ENCODE measurements at regions not wholly inside any gene's neighbourhood (a gene's known extent, or its start where the extent isn't known, plus 50 kb on each side); places are given as distances from the start of the nearest gene placed in this dataset.
"Not testable (repeated sequence)": the region's sequence is repeated elsewhere in the genome, so short reads cannot be mapped to it uniquely, and the experiment has no call there.

DNA sequence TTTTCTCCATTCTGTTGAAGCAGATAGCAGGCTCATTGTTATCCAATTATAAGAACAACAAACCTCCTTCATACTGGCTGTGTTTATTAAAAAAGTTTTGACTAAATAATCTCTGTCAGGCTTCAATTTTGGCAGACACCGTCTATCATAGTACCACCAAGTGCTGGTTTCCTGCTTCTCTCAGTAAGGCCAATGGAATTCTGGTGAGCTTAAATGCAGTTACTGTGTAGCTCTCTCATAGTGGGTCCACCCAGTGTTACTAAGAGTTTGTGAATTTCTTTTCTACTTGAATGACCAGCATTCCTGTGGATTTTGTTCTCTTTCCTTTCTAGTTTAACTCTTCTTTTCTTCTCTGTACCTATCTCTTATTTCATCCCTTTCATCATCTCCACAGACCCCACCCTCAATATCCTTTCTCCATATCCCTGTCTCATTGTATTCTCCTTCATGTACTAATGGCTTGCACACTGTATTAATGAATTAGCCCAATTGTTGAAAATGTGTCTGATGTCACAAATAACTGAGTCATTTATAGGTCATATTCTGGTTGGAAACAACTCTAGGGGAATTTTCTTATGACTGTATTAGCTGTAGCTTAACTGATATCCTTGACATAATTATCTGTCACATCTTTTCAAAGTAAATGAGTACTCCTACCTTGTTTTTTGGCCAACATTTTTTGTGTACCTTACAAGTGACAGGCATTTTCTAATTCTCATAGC, 372.1 kb downstream of the FAT3 start:
- TF ChIP-seq, protein P1, sequence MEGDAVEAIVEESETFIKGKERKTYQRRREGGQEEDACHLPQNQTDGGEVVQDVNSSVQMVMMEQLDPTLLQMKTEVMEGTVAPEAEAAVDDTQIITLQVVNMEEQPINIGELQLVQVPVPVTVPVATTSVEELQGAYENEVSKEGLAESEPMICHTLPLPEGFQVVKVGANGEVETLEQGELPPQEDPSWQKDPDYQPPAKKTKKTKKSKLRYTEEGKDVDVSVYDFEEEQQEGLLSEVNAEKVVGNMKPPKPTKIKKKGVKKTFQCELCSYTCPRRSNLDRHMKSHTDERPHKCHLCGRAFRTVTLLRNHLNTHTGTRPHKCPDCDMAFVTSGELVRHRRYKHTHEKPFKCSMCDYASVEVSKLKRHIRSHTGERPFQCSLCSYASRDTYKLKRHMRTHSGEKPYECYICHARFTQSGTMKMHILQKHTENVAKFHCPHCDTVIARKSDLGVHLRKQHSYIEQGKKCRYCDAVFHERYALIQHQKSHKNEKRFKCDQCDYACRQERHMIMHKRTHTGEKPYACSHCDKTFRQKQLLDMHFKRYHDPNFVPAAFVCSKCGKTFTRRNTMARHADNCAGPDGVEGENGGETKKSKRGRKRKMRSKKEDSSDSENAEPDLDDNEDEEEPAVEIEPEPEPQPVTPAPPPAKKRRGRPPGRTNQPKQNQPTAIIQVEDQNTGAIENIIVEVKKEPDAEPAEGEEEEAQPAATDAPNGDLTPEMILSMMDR (IDR thresholded peaks at IDR 0.05): no peak
- no peak overlapping the region for H3K27ac ChIP-seq

DNA sequence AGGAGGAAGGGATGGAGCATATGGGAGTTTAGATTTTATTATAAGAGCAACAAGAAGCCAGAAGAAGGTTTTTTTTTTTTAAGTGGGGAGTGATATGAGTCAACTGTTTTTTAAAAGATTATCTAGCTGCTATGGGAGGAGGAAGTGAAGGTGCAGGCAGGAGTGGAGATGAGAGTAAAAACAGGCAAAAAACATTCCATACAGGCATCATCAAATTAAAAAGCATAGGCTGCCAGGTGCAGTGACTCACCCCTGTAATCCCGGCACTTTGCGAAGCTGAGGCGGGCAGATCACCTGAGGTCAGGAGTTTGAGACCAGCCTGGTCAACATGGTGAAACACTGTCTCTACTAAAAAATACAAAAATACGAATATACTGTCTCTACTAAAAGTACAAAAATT, 368.4 kb upstream of the MTNR1B start:
- no peak for TF ChIP-seq ZFX (IDR thresholded peaks at IDR 0.05; ENCODE audit: borderline replicate concordance)
- TF ChIP-seq, protein P1 (IDR thresholded peaks at IDR 0.05): no peak
- no peak overlapping the region for H3K27ac ChIP-seq

DNA sequence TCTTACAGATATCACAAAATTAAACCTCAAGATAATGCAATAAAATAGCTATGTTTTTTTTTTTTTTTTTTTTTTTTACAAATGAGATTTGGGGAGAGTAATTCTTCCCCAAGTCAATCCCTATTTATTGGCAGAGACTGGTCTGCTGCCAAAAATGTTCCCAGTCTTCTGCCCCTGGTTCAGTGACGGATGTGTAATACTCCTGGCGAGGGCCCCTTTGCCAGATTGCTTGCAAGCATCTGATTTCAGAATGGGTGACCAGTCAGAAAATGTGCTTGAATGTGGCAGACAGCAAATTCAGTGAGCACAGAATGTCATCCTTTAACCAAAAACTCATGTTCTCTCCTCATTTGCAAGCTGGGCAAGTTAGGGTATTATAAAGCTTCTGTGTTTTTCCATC, 363.8 kb upstream of the MTNR1B start:
- no peak for TF ChIP-seq ZFX (IDR thresholded peaks at IDR 0.05; ENCODE audit: borderline replicate concordance)
- TF ChIP-seq, protein P1 (IDR thresholded peaks at IDR 0.05): no peak
- no peak overlapping the region for H3K27ac ChIP-seq

DNA sequence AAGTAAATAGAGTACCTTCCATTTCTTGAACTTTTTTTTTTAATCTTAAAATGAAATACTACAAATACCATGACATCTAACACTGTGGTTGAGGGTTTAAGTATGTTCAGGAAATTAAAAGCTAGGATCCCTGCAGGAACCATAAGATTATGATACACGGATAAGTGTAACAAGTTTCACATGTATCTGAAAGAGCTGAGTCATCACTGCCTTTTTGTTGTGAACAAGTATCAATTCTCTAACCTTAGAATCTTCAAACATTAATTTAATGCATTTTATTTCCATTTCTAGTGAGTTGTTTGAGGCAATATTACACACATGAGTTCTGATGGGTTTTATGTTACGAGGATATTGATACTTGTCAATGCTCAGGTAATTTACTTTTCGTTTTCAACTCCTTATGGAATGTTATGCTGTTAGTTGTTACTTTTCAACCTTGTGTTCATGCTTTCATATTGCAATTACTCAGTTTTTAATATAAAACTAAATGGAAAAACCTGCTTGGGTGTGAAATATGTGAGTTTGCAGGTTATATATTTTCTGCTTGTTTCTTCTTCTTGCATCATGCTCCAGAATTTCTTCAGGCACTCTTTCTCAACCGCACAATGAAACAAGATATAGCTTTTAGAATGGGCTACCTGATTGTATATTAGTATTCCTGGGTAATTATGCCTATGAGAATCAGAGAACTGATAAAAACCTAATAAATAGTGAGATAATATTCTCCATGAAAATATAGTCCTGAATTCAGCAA, 361.3 kb upstream of the MTNR1B start:
- H3K27ac ChIP-seq: no peak overlapping the region
- TF ChIP-seq, protein P1 (IDR thresholded peaks at IDR 0.05): no peak
- TF ChIP-seq ZFX (IDR thresholded peaks at IDR 0.05; ENCODE audit: borderline replicate concordance): no peak

DNA sequence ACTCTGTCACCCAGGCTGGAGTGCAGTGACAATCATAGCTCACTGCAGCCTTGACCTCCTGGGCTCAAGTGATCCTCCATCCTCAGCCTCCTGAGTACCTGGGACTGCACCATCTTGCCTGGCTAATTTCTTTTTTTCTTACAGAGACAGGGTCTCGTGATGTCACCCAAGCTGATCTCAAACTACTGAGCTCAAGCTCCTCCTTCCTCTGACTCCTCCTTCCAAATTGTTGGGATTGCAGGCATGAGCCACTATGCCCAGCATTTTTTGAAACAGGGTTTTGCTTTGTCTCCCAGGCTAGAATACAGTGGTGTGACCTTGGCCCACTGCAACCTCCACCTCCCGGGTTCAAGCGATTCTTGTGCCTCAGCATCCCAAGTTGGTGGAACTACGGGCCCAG, 358.3 kb upstream of the MTNR1B start:
- H3K27ac ChIP-seq: no peak overlapping the region
- no peak for TF ChIP-seq ZFX (IDR thresholded peaks at IDR 0.05; ENCODE audit: borderline replicate concordance)
- TF ChIP-seq, protein P1 (IDR thresholded peaks at IDR 0.05): no peak

DNA sequence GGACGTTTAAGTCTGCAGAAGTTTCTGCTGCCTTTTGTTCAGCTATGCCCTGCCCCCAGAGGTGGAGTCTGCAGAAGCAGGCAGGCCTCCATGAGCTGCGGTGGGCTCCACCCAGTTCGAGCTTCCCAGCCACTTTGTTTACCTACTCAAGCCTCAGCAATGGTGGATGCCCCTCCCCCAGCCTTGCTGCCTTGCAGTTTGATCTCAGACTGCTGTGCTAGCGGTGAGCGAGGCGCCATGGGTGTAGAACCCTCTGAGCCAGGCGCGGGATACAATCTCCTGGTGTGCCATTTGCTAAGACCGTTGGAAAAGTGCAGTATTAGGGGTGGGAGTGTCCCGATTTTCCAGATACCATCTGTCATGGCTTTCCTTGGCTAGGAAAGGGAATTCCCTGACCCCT, 351.4 kb upstream of the MTNR1B start:
- not testable (repeated sequence) for H3K27ac ChIP-seq

DNA sequence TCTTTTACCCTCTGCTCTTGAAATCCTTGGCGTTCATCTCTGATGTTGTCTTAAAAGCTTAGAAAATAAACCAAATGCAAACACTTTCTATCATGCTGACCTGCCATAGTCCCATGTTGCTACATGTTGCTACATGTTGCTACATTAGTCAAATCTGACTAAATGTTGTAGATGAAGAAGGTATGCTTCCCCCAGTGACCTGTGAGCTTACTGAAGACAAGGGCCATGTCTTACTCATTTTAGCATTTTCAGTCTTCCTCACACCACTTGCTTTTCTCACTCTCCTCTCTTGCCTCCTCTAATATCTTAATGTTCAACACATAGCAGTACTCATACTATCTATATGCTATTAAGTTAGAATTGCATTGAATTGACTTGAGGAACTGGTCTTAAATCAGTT, 346.4 kb upstream of the MTNR1B start:
- no peak for TF ChIP-seq ZFX (IDR thresholded peaks at IDR 0.05; ENCODE audit: borderline replicate concordance)
- TF ChIP-seq, protein P1 (IDR thresholded peaks at IDR 0.05): no peak

More for the DNA sequence above, 346.4 kb upstream of the MTNR1B start:
- H3K27ac ChIP-seq: no peak overlapping the region
